CD8-positive, alpha-beta memory T cell (primary cell): ENCODE measurements at regions not wholly inside any gene's neighbourhood (a gene's known extent, or its start where the extent isn't known, plus 50 kb on each side); places are given as distances from the start of the nearest gene placed in this dataset.

Experiments used
- CTCF ChIA-PET: fragments of 350-600 bp; sonication (Branson Sonifier 250); formaldehyde crosslinking; loops from one replicate; lab custom pipeline; 2021; ENCODE audit warnings: antibody characterized with exemption; lab: Charles Lee
- POLR2A ChIA-PET: fragments of 350-600 bp; sonication (Branson Sonifier 250); formaldehyde crosslinking; loops from one replicate; lab custom pipeline; 2021; ENCODE audit warnings: antibody characterized with exemption; lab: Charles Lee
- DNase-seq, 5 donors: peaks; one replicate each; pipeline versions ENCODE4 v3.0.0 to v3.0.0-alpha.2; 2020 to 2022; ENCODE audit warnings: mixed read lengths in 1 of 5
- H3K27ac ChIP-seq: one replicate; pipeline ENCODE4 v1.7.0; 2013; ENCODE audit warnings: low read depth, mild to moderate bottlenecking, low read length, moderate library complexity
- H3K27me3 ChIP-seq: 2 replicates; pipeline ENCODE4 v1.7.0; 2013; ENCODE audit warnings: low read length, mild to moderate bottlenecking; ENCODE audit not compliant: insufficient read depth, poor library complexity, severe bottlenecking
- H3K36me3 ChIP-seq: 2 replicates; pipeline ENCODE4 v1.7.0; 2013; ENCODE audit warnings: mild to moderate bottlenecking, low read length, moderate library complexity; ENCODE audit not compliant: insufficient read depth
- H3K4me1 ChIP-seq: 2 replicates; pipeline ENCODE4 v1.7.0; 2013; ENCODE audit warnings: mild to moderate bottlenecking, low read length, moderate library complexity; ENCODE audit not compliant: insufficient read depth
- H3K4me3 ChIP-seq: 2 replicates; pipeline ENCODE4 v1.7.0; 2013; ENCODE audit warnings: mild to moderate bottlenecking, low read length
- H3K9me3 ChIP-seq: 2 replicates; pipeline ENCODE4 v1.7.0; 2013; ENCODE audit warnings: mild to moderate bottlenecking, low read length
- H3K27ac Mint-ChIP-seq, 8 donors: one replicate each; pipeline ENCODE4 v1.8.0; 2020 to 2021; ENCODE audit warnings: mixed read lengths in 8 of 8, mild to moderate bottlenecking in 6 of 8, inconsistent platforms in 3 of 8, moderate library complexity in 3 of 8
- H3K27me3 Mint-ChIP-seq, 2 donors: one replicate each; pipeline ENCODE4 v1.8.0; 2020 to 2021; ENCODE audit warnings: mixed read lengths in 2 of 2, mild to moderate bottlenecking in 1 of 2, moderate library complexity in 1 of 2
- H3K36me3 Mint-ChIP-seq, 3 donors: one replicate each; pipeline ENCODE4 v1.8.0; 2020 to 2021; ENCODE audit warnings: mixed read lengths in 3 of 3, inconsistent platforms in 1 of 3, mild to moderate bottlenecking in 1 of 3
- H3K4me1 Mint-ChIP-seq, 3 donors: one replicate each; pipeline ENCODE4 v1.8.0; 2020 to 2021; ENCODE audit warnings: mixed read lengths in 3 of 3, inconsistent platforms in 1 of 3, mild to moderate bottlenecking in 1 of 3
- H3K4me3 Mint-ChIP-seq, 7 donors: one replicate each; pipeline ENCODE4 v1.8.0; 2020 to 2021; ENCODE audit warnings: mixed read lengths in 7 of 7, mild to moderate bottlenecking in 6 of 7, moderate library complexity in 4 of 7, inconsistent platforms in 2 of 7
- H3K9me3 Mint-ChIP-seq, 5 donors: one replicate each; pipeline ENCODE4 v1.8.0; 2020 to 2022; ENCODE audit warnings: mixed read lengths in 5 of 5, mild to moderate bottlenecking in 3 of 5, moderate library complexity in 2 of 5, inconsistent platforms in 1 of 5

GRCh38 chr11:119791701-119792151, 62.7 kb upstream of the NECTIN1 start:
- H3K36me3 ChIP-seq, result no peaks in the 10 kb centered on the region
- no peaks in the 10 kb centered on the region for H3K27me3 ChIP-seq
- H3K4me3 Mint-ChIP-seq, result no peak overlapping the region
- no peak overlapping the region for H3K4me3 ChIP-seq
- no peaks in the 10 kb centered on the region for H3K9me3 Mint-ChIP-seq
- no peaks in the 10 kb centered on the region for H3K4me1 ChIP-seq
- ChIA-PET POLR2A (no interaction called here), CTCF (interaction anchor here (0.8 kb wide), 1 partner anchor 62 kb away, joined by 4 read pairs; the partner anchor contains the start of gene NECTIN1)
- no peaks in the 10 kb centered on the region for H3K36me3 Mint-ChIP-seq
- H3K9me3 ChIP-seq, result no peaks in the 10 kb centered on the region
- DNase-seq, result peak in 1 of 5 donors; percentile 15
- H3K27me3 Mint-ChIP-seq, result peaks cover 14 to 44% of the 10 kb centered on the region in 2 donors
- H3K4me1 Mint-ChIP-seq, result no peaks in the 10 kb centered on the region
- no peak overlapping the region for H3K27ac ChIP-seq
- no peak overlapping the region for H3K27ac Mint-ChIP-seq

- peaks cover 10 to 37% of the 10 kb centered on the region in 2 donors for H3K27me3 Mint-ChIP-seq
- no peak overlapping the region for H3K4me3 Mint-ChIP-seq
- Histone ChIP-seq H3K4me3 (no peak overlapping the region), H3K9me3 (no peaks in the 10 kb centered on the region), H3K27me3 (no peaks in the 10 kb centered on the region), H3K4me1 (no peaks in the 10 kb centered on the region), H3K27ac (no peak overlapping the region), H3K36me3 (no peaks in the 10 kb centered on the region)
- DNase-seq, result peak in 1 of 5 donors; percentile 35
- CTCF ChIA-PET, result no interaction called here
- POLR2A ChIA-PET, result no interaction called here
- H3K9me3 Mint-ChIP-seq, result no peaks in the 10 kb centered on the region
- no peaks in the 10 kb centered on the region for H3K4me1 Mint-ChIP-seq
- no peak overlapping the region for H3K27ac Mint-ChIP-seq
- no peaks in the 10 kb centered on the region for H3K36me3 Mint-ChIP-seq
These were observed 62.0 kb upstream of the NECTIN1 start for GRCh38 chr11:119791047-119791446.

GRCh38 chr11:119790476-119790875, 61.5 kb upstream of the NECTIN1 start:
- H3K4me1 Mint-ChIP-seq, result no peaks in the 10 kb centered on the region
- CTCF ChIA-PET, result no interaction called here
- DNase-seq, result peak in 1 of 5 donors; percentile 16
- Histone ChIP-seq H3K27me3 (no peaks in the 10 kb centered on the region), H3K27ac (no peak overlapping the region), H3K9me3 (no peaks in the 10 kb centered on the region), H3K4me3 (no peak overlapping the region), H3K36me3 (no peaks in the 10 kb centered on the region), H3K4me1 (no peaks in the 10 kb centered on the region)
- no peaks in the 10 kb centered on the region for H3K9me3 Mint-ChIP-seq
- peaks cover 8 to 39% of the 10 kb centered on the region in 2 donors for H3K27me3 Mint-ChIP-seq
- H3K27ac Mint-ChIP-seq, result peak overlapping the region in 1 of 8 donors; percentile 19
- H3K36me3 Mint-ChIP-seq, result no peaks in the 10 kb centered on the region
- POLR2A ChIA-PET, result no interaction called here
- no peak overlapping the region for H3K4me3 Mint-ChIP-seq

- Mint-ChIP-seq H3K4me3 (no peak overlapping the region), H3K9me3 (no peaks in the 10 kb centered on the region), H3K27me3 (peaks cover 8 to 35% of the 10 kb centered on the region in 2 donors), H3K36me3 (no peaks in the 10 kb centered on the region), H3K27ac (no peak overlapping the region), H3K4me1 (no peaks in the 10 kb centered on the region)
- no peaks in the 10 kb centered on the region for H3K27me3 ChIP-seq
- H3K4me1 ChIP-seq, result no peaks in the 10 kb centered on the region
- POLR2A ChIA-PET, result no interaction called here
- H3K4me3 ChIP-seq, result no peak overlapping the region
- no peak overlapping the region for H3K27ac ChIP-seq
- CTCF ChIA-PET, result no interaction called here
- DNase-seq, result peak in 1 of 5 donors; percentile 19
- no peaks in the 10 kb centered on the region for H3K9me3 ChIP-seq
- no peaks in the 10 kb centered on the region for H3K36me3 ChIP-seq
These were observed 60.9 kb upstream of the NECTIN1 start for GRCh38 chr11:119789766-119790407.

- Histone ChIP-seq H3K4me3 (no peak overlapping the region), H3K9me3 (no peaks in the 10 kb centered on the region), H3K27ac (no peak overlapping the region), H3K36me3 (no peaks in the 10 kb centered on the region), H3K4me1 (no peaks in the 10 kb centered on the region), H3K27me3 (no peaks in the 10 kb centered on the region)
- Mint-ChIP-seq H3K4me1 (no peaks in the 10 kb centered on the region), H3K4me3 (no peak overlapping the region), H3K27ac (no peak overlapping the region), H3K27me3 (peaks cover 12 to 40% of the 10 kb centered on the region in 2 donors), H3K9me3 (no peaks in the 10 kb centered on the region), H3K36me3 (no peaks in the 10 kb centered on the region)
- DNase-seq, result peak in 1 of 5 donors; percentile 33
- POLR2A ChIA-PET, result no interaction called here
- CTCF ChIA-PET, result no interaction called here
These were observed 60.0 kb upstream of the NECTIN1 start for GRCh38 chr11:119788911-119789560.

GRCh38 chr11:119788096-119788883, 59.3 kb upstream of the NECTIN1 start:
- Histone ChIP-seq H3K9me3 (no peaks in the 10 kb centered on the region), H3K27me3 (no peaks in the 10 kb centered on the region), H3K36me3 (no peaks in the 10 kb centered on the region), H3K4me3 (no peak overlapping the region), H3K4me1 (no peaks in the 10 kb centered on the region), H3K27ac (no peak overlapping the region)
- H3K4me3 Mint-ChIP-seq, result no peak overlapping the region
- H3K27me3 Mint-ChIP-seq, result peaks cover 12 to 41% of the 10 kb centered on the region in 2 donors
- no peaks in the 10 kb centered on the region for H3K4me1 Mint-ChIP-seq
- ChIA-PET CTCF (no interaction called here), POLR2A (no interaction called here)
- H3K36me3 Mint-ChIP-seq, result no peaks in the 10 kb centered on the region
- H3K9me3 Mint-ChIP-seq, result no peaks in the 10 kb centered on the region
- no peak overlapping the region for H3K27ac Mint-ChIP-seq
- DNase-seq, result peak in 1 of 5 donors; percentile 18

GRCh38 chr11:119787074-119787461, 58.1 kb upstream of the NECTIN1 start:
- Mint-ChIP-seq H3K27me3 (peaks cover 13 to 48% of the 10 kb centered on the region in 2 donors), H3K4me1 (no peaks in the 10 kb centered on the region), H3K27ac (no peak overlapping the region), H3K36me3 (no peaks in the 10 kb centered on the region), H3K4me3 (no peak overlapping the region), H3K9me3 (no peaks in the 10 kb centered on the region)
- CTCF ChIA-PET, result no interaction called here
- no peaks in the 10 kb centered on the region for H3K9me3 ChIP-seq
- no peak overlapping the region for H3K27ac ChIP-seq
- no peaks in the 10 kb centered on the region for H3K36me3 ChIP-seq
- no peak overlapping the region for H3K4me3 ChIP-seq
- DNase-seq, result no peak
- POLR2A ChIA-PET, result no interaction called here
- no peaks in the 10 kb centered on the region for H3K27me3 ChIP-seq
- no peaks in the 10 kb centered on the region for H3K4me1 ChIP-seq
